HT1080 (cell line): ENCODE measurements at regions not wholly inside any gene's neighbourhood (a gene's known extent, or its start where the extent isn't known, plus 50 kb on each side); places are given as distances from the start of the nearest gene placed in this dataset.

Experiments
- DNase-seq: peaks from one replicate; pipeline ENCODE4 v3.0.0-alpha.2; 2015; ENCODE audit warnings: low read depth

DNA sequence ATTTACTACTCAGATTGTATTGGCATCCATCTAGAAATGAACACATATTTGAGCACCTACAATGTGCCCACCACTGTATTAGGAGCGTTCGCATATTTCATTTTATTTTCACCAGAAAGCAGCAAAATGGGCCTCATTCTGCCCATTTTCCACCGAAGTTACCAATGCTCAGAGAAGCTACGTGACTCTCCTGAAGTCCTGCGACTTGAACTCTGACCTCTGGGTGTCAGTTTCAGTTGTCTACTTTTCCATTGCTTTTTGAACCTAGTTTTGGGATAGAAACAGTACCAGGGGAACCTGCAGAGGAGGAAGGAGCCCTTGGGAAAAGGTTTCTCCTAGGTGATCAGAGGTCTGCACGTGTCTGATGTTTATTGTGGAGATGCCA, 139.1 kb upstream of the SDK2 start:
- no peak for DNase-seq

DNA sequence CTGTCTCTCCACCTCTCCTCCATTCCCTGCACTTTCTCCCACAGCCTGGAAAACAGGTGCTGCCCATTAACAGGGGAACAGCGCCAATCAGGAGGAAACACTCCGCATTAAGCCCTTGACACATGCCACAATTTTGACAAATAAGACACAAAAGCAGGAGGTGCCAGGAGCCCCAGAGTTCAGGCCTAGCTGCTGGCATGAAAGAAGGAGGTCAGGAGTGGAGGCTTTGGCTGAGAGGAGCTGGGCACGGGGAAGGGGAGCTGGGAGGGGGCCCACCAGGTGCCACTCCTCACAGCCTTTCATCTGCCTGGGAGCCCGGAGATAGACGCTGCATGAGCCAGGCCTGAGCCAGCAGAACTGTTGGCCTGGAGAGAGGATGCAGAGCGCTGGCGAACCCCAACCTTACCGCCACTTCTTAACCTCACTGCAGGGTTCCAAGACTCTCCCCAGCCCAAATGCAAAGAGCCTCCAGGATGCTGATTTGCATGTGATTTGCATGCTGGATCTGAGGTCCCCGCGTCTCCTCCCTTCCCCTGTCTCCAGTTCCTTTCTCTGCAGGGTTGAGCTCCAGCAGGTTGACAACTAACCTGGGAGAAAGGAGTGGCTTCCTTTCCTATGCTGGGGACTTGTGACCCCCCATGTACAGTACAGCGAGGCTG, 139.8 kb upstream of the SDK2 start:
- DNase-seq = no peak

GRCh38 chr17:73785496-73785895, 141.3 kb upstream of the SDK2 start:
- no peak for DNase-seq

GRCh38 chr17:73785958-73786743, 141.9 kb upstream of the SDK2 start:
- DNase-seq = no peak

DNA sequence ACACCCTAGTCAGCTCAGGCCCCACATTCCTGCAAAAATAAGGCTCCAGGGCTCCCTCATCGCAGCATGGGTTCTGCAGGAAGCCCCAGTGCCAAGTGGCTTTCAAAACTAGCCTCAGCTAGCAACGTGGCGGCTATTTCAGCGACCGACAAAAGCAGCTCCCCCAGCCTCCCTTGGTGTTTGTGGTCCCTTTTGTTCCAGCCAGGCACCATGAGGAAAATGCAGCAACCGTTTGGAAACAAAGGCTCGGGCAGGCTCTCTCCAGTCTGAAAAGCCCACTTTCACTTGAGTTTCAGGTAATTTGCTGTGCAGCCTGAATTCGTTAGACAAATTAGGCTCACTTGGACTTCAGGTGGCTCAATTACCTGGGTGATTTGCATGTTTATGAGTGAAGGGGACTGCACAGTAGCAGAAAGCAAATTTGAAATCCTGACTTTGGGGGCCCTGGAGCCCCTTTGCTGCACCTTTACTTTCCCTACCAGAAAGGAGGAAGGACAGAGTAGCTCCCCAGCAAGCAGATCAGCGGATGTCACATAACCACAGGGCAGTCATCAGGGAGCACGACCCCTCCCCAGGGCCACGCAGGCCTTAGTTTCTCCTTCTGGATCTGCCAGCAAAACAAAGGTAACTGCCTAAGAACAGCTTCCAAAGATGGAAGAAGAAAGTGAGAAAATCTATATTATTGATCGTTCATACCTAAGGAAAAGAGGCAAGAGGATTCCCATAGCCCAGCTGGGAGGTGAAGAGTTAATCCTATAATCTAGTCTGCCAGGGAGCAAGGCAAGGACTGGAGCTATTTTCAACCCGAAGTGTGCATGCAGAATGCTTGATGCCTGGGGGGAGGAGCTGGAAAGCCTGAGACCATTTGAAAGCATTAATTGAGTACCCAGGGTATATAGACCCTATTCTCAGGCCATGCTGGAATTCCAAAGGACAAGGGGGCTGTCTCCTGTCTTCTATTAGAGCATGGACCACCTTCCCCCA, 143.1 kb upstream of the SDK2 start:
- no peak for DNase-seq

GRCh38 chr17:73788111-73788510, 143.9 kb upstream of the SDK2 start:
- DNase-seq = no peak

DNA sequence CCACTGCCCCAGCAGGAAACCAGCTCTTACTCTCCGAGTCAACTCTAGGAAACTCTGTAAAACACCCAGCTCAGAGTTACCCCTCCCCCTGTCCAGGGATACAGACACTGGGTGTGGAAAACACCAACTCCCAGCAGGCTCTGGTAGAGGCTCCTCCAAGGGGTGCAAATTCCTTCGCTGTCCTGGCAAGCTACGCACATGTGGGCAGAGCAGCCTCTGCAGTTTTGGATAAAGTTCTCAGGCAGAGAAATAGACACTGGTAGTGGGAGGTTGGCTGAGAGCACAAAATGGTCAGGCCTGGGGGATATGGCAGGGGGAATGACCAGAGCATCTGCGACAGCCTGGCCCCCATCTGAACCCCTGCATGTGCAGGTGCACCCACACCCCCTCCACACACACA, 146.9 kb upstream of the SDK2 start:
- DNase-seq = no peak

- no peak for DNase-seq
These were observed 147.4 kb upstream of the SDK2 start for GRCh38 chr17:73791631-73792030.

- DNase-seq = no peak
These were observed 148.7 kb upstream of the SDK2 start for GRCh38 chr17:73792994-73793393.

DNA sequence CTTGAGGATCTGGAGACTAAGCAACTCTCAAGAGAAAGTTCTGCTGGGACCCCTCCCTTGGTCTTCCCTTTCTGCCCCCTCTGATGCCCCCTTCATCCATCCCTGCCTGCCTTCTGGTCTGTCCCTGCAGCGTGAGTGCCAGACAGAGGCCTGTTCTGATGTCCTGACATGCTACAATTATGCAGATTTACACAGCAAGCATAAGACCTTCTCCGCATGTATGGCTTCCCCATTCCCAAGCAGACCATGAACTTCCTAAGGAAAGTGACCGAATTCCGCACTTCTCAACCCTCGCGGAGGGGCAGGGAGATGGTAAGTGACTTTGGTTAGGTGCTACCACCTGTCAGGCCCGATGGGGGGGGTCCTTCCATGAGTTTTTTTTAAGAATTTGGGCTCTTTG, 150.1 kb upstream of the SDK2 start:
- DNase-seq = no peak

DNA sequence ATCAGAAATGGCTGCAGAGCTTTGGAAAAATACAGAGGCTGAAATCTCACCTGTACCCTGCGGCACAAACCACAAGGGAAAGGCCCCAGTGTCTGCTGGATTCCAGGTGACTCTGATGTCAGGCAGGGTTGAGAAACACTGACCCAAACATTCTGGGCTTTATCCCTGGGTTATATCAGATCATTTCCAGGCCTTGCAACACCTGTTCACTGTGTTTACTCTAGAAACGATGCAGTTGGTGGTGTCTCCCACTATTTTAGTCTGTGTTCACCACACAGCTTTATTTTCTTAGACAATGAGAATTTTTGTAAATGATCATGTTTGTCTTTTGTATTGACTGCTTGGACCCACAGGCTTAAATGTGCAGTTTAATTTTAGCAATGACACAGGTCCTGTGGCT, 151.5 kb upstream of the SDK2 start:
- no peak for DNase-seq

DNA sequence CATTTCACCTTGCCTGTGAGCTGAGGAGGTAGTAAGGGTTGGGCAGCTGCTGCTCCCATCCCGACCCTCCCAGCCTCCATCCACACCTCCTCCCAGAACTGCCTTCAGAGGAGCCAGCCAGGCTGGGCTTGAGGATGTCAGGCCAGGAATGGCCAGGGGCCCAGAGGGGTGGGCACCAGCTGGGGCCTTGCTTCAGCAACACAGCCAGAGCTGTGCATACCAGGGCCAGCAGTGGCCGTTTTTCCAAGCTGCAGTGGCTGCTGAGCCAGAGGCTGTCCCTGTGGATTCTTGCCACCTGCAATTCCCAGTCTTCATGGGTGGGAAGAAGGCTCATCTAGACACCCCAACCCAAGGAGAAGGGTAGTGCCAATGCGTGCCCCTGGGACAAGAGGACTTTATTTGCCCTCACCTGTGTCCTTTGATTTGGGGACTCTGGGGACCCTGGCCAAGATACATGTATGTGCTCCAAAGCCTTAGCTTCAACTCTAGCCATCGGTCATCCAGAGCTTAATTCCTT, 153.4 kb upstream of the SDK2 start:
- DNase-seq = no peak

- peak; percentile 84 for DNase-seq
These were observed 154.0 kb upstream of the SDK2 start for GRCh38 chr17:73798111-73798748.

GRCh38 chr17:73799096-73799495, 154.9 kb upstream of the SDK2 start:
- DNase-seq = no peak

- no peak for DNase-seq
These were observed 155.8 kb upstream of the SDK2 start for GRCh38 chr17:73799781-73800627.

DNA sequence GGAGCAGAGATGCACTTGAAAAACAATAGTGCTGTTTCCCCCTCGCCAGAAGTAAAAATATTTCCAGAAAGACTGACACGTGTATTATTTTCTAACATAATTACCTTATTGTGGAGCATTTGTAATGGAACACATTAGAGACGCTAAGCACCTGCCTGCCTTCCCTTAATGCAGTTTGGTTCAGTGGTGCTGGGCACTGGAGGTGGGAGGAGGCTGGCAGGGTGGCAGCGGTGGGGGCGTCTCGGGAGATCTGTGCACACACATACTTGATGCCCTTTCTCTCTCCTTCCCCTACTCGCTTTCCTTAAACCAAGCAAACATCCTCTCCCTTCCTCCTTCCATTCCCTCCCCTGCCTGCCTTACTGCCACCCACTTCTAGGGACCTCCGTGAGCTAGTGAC, 156.6 kb upstream of the SDK2 start:
- no peak for DNase-seq

GRCh38 chr17:73801455-73802100, 157.3 kb upstream of the SDK2 start:
- DNase-seq = no peak

DNA sequence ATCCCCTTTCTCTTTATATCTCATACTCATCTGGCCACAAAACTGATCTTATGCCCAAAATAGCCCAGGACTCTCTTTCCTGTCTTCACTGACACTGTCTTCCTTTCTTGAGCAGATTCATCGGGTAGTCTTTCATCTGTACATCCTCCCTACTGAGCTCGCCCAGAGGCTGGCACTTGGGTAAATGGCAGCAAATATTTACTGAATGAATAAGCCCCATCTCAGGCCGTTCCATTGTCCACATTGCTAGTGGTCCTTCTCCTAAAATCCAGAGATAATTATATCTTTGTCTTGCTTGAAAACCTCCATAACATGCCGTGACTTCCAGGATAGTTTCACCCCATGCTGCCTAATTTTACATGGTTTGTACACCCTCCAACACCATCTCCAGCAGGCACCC, 158.1 kb upstream of the SDK2 start:
- DNase-seq = no peak

- no peak for DNase-seq
These were observed 158.6 kb upstream of the SDK2 start for GRCh38 chr17:73802871-73803270.

GRCh38 chr17:73803964-73804435, 159.8 kb upstream of the SDK2 start:
- DNase-seq = no peak
